GM21528 (cell line): ENCODE measurements at regions not wholly inside any gene's neighbourhood (a gene's known extent, or its start where the extent isn't known, plus 50 kb on each side); places are given as distances from the start of the nearest gene placed in this dataset.

Experiments used
- ATAC-seq: cut with Tn5 transposase; IDR thresholded peaks from one replicate; pipeline ENCODE4 v1.9.1; 2021; ENCODE audit warnings: mild to moderate bottlenecking, moderate library complexity; ENCODE audit not compliant: unreplicated experiment, low FRiP score

DNA sequence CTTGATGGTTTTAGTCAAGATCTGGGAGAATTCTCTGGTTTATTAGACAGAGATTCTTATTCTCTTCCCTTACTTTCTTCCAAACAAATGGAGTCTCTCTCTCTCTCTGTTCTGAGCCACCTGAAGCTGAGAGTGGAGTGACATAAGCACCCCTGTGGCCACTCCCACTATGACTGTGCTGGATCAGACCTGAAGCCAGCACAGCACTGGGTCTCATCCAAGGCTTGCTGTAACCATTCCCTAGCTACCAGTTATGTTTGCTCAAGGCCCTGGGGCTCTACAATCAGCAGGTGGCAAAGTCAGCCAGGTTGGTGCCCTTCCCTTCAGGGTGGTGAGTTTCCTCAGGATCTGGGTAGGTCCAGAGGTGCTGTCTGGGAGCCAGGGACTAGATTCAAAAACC is 568.5 kb downstream of the AACS start:
- ATAC-seq, result no peak

GRCh38 chr12:125634813-125635212 is 569.6 kb downstream of the AACS start:
- no peak for ATAC-seq

DNA sequence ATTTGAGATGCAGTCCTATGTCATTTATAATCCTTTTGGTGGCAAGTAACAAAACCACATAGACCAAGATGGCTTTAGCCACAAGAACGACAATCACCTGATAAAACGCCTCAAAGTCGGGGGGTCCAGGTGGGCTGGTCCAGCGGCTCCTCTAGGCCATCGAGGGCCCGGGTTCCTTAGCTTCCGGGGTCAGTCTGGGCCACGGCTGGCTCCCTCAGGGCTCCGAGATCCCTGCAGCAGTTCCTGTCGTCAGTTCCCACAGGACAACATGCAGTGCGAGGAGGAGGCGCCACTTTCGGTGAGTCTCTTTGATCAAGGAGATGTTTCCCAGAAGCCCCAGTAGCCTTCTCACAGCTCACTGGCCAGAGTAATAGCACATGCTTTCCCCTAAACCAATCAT is 574.6 kb downstream of the AACS start:
- no peak for ATAC-seq

- ATAC-seq, result no peak
Observed at GRCh38 chr12:125643055-125643454, 577.8 kb downstream of the AACS start.

GRCh38 chr12:125645724-125646123 is 580.5 kb downstream of the AACS start:
- no peak for ATAC-seq

- ATAC-seq, result no peak
Observed at GRCh38 chr12:125650587-125650986, 585.4 kb downstream of the AACS start.

GRCh38 chr12:125651625-125652024 is 586.4 kb downstream of the AACS start:
- no peak for ATAC-seq

DNA sequence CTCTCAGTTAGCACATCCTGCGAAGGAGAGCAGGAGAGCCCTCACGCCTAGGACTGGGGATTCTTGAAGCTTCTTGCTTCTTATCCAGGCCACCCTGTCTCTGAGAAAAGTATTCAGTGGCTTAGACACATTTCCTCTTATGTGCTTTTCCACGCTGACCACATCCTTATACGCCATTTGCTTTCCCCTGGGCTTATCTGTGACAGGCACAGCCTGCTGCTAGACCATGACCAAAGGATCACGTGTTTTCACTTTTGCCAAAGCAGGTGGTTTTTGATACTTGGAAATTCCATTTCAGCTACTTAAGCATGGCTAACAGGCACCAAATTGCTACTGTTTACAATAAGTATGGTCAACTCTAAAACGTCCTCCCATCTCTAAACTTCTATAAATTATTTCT is 587.4 kb downstream of the AACS start:
- ATAC-seq, result no peak

GRCh38 chr12:125657681-125658080 is 592.4 kb downstream of the AACS start:
- ATAC-seq, result no peak

DNA sequence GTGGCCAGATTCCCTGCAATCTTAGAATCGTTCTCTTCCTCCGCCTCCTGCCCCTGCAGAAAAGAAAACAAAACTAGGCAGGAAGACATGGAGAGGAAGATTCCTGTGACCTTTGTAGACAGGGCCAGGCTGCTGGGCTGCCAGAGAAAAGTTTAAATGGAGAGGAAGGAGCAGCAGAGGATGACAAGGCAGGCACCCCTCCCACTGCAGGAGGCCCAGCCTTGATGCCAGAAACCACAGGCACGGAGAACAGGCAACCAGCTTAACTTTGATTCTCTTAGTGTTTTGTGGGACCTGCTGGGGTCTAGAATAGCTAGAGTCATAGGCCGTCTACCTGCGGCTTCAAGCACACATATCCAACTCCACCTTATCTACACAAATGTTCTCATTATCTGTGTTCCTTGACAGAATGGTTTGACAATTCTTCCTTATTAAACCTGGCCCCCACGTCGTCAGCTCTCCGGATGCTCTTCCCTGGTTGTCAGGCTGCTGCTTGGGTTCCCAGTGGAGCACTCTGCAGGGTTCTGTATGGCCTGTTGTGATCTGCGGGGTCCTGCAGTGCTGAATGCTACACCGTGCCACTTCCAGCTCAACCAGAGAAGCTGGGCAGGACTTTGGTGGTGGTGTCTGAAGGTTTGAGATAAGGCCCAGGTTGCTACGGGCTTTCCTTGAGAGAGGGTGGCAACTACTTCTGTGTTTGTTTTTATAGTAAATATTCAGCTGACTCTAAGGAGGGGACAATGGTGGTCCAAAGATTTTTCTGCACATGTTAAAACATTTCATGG is 609.5 kb downstream of the AACS start:
- ATAC-seq, result no peak

- no peak for ATAC-seq
Observed at GRCh38 chr12:125676366-125676765, 611.1 kb downstream of the AACS start.

DNA sequence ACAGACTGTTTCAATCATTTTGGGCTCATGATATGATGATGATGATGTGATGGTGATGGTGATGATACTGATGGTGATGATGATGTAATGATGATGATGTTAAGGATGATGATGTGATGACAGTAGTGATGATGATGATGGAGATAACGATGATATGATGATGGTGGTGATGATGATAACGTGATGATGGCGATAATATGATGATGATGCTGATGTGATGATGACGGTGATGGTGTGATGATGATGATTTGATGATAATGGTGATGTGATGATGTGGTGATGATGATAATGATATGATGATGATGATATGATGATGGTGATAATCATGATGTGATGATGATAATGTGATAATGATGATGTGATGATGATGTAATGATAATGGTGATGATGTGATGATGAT is 612.6 kb downstream of the AACS start:
- ATAC-seq, result no peak

GRCh38 chr12:125678589-125678993 is 613.4 kb downstream of the AACS start:
- ATAC-seq, result no peak

DNA sequence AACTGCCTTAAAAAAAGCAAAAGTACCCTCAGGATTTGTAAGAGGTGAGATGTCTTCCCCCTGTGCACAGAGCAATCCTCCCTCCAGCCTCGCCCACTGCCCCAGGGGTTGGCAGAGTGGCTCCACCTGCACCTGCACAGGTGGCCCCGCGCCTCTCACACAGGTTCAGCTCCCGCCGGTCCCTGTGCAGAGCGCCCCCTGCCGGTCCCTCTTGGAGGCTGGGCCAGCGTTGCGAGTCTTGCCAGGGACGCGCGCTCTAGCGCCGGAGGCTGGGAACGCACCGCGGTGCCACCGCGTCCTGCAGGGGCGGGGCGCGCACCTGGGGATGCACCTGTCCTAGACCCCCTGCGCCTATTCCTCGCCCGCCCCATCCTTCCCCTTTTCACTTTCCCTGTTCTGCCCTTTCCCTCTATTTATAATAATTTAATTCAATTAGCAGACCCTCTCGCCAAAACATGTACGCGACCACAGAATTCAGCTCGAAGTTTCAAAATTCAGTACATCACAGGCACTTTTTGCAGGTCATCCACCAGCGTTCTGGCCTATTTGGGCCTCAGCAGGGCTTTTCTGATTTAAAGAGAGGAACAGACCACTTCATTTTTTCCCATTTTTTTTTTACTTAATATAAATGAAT is 618.6 kb downstream of the AACS start:
- ATAC-seq, result peak; percentile 55

GRCh38 chr12:125684968-125685790 is 619.9 kb downstream of the AACS start:
- no peak for ATAC-seq

GRCh38 chr12:125685915-125686314 is 620.7 kb downstream of the AACS start:
- ATAC-seq, result no peak

DNA sequence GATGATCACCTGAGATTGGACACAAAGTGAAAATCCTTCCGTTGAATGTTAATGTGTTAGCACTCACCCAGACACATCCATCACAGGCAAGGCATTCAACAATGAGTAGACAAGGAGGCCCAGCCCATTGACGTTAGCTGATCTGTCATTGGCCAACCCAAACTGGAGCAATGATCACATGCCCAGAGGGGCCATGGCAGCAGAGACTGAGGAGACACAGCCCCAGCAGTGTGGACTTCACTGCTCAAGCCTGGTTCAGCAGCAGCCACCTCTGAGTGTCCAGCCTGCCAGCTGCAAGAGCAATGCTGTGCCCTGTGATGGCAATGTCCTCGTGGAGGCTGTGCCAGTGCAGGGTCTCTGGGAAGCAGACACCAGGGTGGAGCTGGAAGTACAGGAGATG is 622.2 kb downstream of the AACS start:
- no peak for ATAC-seq

- no peak for ATAC-seq
Observed at GRCh38 chr12:125687820-125688219, 622.6 kb downstream of the AACS start.

DNA sequence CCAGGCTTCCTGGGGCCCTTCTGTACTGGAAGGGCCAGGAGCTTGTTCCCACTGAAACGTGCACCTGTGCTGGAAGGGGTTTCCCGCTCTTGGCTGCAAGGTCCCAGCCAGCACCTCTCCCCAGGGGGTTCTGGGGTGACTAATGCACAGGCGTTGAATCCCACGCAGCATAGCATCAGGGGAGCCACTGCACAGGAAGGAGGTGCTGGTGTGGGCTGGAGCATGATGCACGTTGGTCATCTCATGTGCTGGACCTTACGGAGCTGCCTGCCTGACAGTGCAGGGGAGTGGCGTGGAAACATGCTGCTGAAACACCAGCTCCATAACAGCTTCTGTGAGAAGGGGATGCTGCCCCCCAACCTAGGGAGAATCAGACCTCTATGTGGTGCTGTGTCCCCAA is 623.0 kb downstream of the AACS start:
- ATAC-seq, result no peak

DNA sequence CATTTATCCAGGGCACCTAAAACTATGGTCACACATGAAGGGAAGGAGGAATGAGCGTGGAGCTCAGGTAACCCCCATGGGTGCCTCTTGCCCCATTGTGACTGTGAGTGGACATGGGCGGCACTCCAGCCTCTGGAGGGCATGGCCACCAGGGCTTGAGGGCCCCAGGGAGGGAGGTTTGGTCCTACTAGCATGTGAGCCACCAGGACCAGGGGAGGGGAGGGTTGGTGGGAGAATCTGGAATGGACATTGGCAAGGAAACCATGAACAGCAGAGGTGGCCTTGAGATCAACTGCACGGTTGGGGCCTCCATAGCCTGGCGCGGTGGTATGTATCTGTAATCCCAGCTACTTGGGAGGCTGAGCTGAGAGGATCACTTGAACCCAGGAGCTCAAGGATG is 623.6 kb downstream of the AACS start:
- ATAC-seq, result no peak
